ENCODE measurements at regions not wholly inside any gene's neighbourhood (a gene's known extent, or its start where the extent isn't known, plus 50 kb on each side); places are given as distances from the start of the nearest gene placed in this dataset.
"Not testable (repeated sequence)": the region's sequence is repeated elsewhere in the genome, so short reads cannot be mapped to it uniquely, and the experiment has no call there.

- peaks cover 0 to 5% (median 0%) of the 10 kb centered on the region in 4 donors for H3K9me3 ChIP-seq
- peaks cover 0 to 11% of the 10 kb centered on the region in 2 donors for H3K27me3 ChIP-seq
- no peak for DNase-seq (ENCODE audit: low spot score in 2 of 2)
- H3K27ac ChIP-seq = no peak overlapping the region
- 64 to 68% methylated on average over 14 of the region's 14 CpGs for WGBS, 2 donors
- H3K4me1 ChIP-seq = no peaks in the 10 kb centered on the region
- H3K4me3 ChIP-seq = no peak overlapping the region
- TF ChIP-seq EP300 (IDR thresholded peaks at IDR 0.05) (no peak), POLR2A (IDR thresholded peaks at IDR 0.05) (no peak), CTCF (IDR thresholded peaks at IDR 0.05) (no peak)
- no peaks in the 10 kb centered on the region for H3K36me3 ChIP-seq
These were observed 73.2 kb upstream of the RPL38 start for GRCh38 chr17:74130276-74130675.

- Histone ChIP-seq H3K4me3 (no peak overlapping the region), H3K36me3 (no peaks in the 10 kb centered on the region), H3K27ac (no peak overlapping the region), H3K9me3 (peaks cover 0 to 5% (median 0%) of the 10 kb centered on the region in 4 donors), H3K4me1 (no peaks in the 10 kb centered on the region), H3K27me3 (peaks cover 0 to 11% of the 10 kb centered on the region in 2 donors)
- DNase-seq (ENCODE audit: low spot score in 2 of 2) = no peak
- WGBS, 2 donors = 78 to 82% methylated on average over 8 of the region's 8 CpGs
- TF ChIP-seq EP300 (IDR thresholded peaks at IDR 0.05) (no peak), POLR2A (IDR thresholded peaks at IDR 0.05) (no peak), CTCF (IDR thresholded peaks at IDR 0.05) (no peak)
These were observed 72.6 kb upstream of the RPL38 start for GRCh38 chr17:74130841-74131240.

DNA sequence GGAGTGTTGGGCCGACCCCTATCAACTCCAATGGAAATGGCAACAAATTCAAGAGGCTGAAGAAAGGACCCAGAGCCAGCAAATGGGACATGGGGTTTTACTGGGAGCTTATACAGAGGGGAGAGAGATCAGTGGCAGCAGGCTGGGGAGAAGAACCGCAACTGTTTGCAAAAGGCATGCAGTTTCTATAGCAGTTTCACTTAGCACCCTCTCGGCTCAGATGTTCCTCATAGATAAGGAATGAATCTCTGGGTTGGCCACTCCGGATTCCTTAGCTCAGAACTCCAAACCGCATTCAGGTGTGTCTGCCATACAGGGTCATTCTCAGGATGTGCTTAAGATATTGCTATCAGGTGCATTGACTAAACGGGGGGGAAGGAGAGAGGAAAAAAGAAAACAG lies 71.1 kb upstream of the RPL38 start:
- no peak for DNase-seq (ENCODE audit: low spot score in 2 of 2)
- Histone ChIP-seq H3K27ac (no peak overlapping the region), H3K4me1 (no peaks in the 10 kb centered on the region), H3K4me3 (no peak overlapping the region), H3K36me3 (no peaks in the 10 kb centered on the region), H3K27me3 (peaks cover 0 to 11% of the 10 kb centered on the region in 2 donors), H3K9me3 (peaks cover 0 to 5% (median 0%) of the 10 kb centered on the region in 4 donors)
- TF ChIP-seq POLR2A (IDR thresholded peaks at IDR 0.05) (no peak), EP300 (IDR thresholded peaks at IDR 0.05) (no peak), CTCF (IDR thresholded peaks at IDR 0.05) (no peak)
- WGBS, 2 donors = 88 to 91% methylated on average over 6 of the region's 6 CpGs

- H3K4me1 ChIP-seq = no peaks in the 10 kb centered on the region
- WGBS, 2 donors = 76 to 77% methylated on average over 22 of the region's 22 CpGs
- no peak for DNase-seq (ENCODE audit: low spot score in 2 of 2)
These were observed 69.7 kb upstream of the RPL38 start for GRCh38 chr17:74133740-74134139.

DNA sequence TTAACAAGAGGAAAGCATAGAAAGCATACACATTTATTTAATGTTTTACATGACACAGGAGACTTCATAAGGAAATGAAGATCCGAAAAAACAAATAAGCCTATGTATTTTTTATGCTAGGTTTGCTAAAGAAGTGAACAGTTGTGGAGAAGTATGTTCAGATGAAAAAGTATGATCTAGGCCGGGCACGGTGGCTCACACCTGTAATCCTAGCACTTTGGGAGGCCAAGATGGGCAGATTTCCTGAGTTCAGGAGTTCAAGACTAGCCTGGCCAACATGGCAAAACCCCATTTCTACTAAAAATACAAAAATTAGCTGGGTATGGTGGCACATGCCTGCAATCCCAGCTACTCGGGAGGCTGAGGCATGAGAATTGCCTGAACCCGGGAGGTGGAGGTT lies 69.2 kb upstream of the RPL38 start:
- H3K27me3 ChIP-seq = peaks cover 0 to 11% of the 10 kb centered on the region in 2 donors
- 88 to 91% methylated on average over 5 of the region's 5 CpGs for WGBS, 2 donors
- H3K27ac ChIP-seq; DNase-seq (ENCODE audit: low spot score in 2 of 2); H3K4me3 ChIP-seq; H3K4me1 ChIP-seq; H3K36me3 ChIP-seq: not testable (repeated sequence)
- H3K9me3 ChIP-seq = peaks cover 0 to 16% (median 0%) of the 10 kb centered on the region in 4 donors

More at GRCh38 chr17:74133740-74134139, 69.7 kb upstream of the RPL38 start:
- no peaks in the 10 kb centered on the region for H3K36me3 ChIP-seq
- H3K27me3 ChIP-seq = peaks cover 0 to 11% of the 10 kb centered on the region in 2 donors
- H3K9me3 ChIP-seq = peaks cover 0 to 11% (median 0%) of the 10 kb centered on the region in 4 donors
- TF ChIP-seq EP300 (IDR thresholded peaks at IDR 0.05) (no peak), CTCF (IDR thresholded peaks at IDR 0.05) (no peak), POLR2A (IDR thresholded peaks at IDR 0.05) (no peak)
- no peak overlapping the region for H3K4me3 ChIP-seq
- no peak overlapping the region for H3K27ac ChIP-seq

DNA sequence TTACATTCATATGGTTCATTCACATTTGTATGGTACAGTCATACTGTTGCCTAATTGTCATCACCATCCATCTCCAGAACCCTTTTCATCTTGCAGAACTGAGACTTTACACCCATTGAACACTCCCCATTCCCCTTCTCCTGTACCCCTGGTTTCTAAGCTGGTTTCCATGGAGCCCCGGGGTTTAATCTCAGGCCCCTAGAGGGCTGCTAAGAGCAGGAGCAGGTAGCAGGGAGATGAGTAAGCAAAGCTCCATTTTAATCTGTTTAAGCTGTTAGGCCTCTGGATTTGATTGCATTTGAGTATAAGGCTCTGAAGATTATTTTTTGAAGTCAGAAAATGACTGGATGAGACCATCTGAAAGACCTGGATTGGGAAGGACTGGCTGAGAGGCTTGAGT lies 68.5 kb upstream of the RPL38 start:
- TF ChIP-seq CTCF (IDR thresholded peaks at IDR 0.05) (no peak), POLR2A (IDR thresholded peaks at IDR 0.05) (no peak), EP300 (IDR thresholded peaks at IDR 0.05) (no peak)
- Histone ChIP-seq H3K4me1 (no peaks in the 10 kb centered on the region), H3K27ac (no peak overlapping the region), H3K27me3 (peaks cover 0 to 11% of the 10 kb centered on the region in 2 donors), H3K9me3 (peaks cover 0 to 22% (median 0%) of the 10 kb centered on the region in 4 donors), H3K4me3 (no peak overlapping the region), H3K36me3 (no peaks in the 10 kb centered on the region)
- DNase-seq (ENCODE audit: low spot score in 2 of 2) = no peak
- 76 to 77% methylated on average over 1 of the region's 1 CpG for WGBS, 2 donors

All from tibial nerve (tissue), 4 donors.